Neural crest cell (in vitro differentiated cells): ENCODE measurements at regions not wholly inside any gene's neighbourhood (a gene's known extent, or its start where the extent isn't known, plus 50 kb on each side); places are given as distances from the start of the nearest gene placed in this dataset.
"Not testable (repeated sequence)": the region's sequence is repeated elsewhere in the genome, so short reads cannot be mapped to it uniquely, and the experiment has no call there.

Experiments
- DNase-seq: peaks from one replicate; pipeline ENCODE4 v3.0.0; 2021; ENCODE audit warnings: low read depth, mixed read lengths, low spot score
- H3K27ac Mint-ChIP-seq: one replicate; pipeline ENCODE4 v1.8.0; 2021; ENCODE audit warnings: mild to moderate bottlenecking, mixed read lengths; ENCODE audit not compliant: unreplicated experiment
- H3K27me3 Mint-ChIP-seq: 2 replicates; pipeline ENCODE4 v1.8.0; 2021; ENCODE audit warnings: low read depth, mild to moderate bottlenecking, mixed read lengths
- H3K36me3 Mint-ChIP-seq: 2 replicates; pipeline ENCODE4 v1.8.0; 2021; ENCODE audit warnings: low read depth, mild to moderate bottlenecking, mixed read lengths
- H3K4me1 Mint-ChIP-seq: 2 replicates; pipeline ENCODE4 v1.8.0; 2021; ENCODE audit warnings: mixed read lengths
- H3K4me3 Mint-ChIP-seq: one replicate; pipeline ENCODE4 v1.8.0; 2021; ENCODE audit warnings: mild to moderate bottlenecking, mixed read lengths
- H3K9me3 Mint-ChIP-seq: 2 replicates; pipeline ENCODE4 v1.8.0; 2021; ENCODE audit warnings: mixed read lengths
- CTCF ChIP-seq: fragments of 200-600 bp; sonication (generic); conservative IDR thresholded peaks from 2 replicates; pipeline ENCODE4 v1.5.0; 2021; ENCODE audit warnings: antibody characterized with exemption, mild to moderate bottlenecking

GRCh38 chr7:54439391-54439790, 102.8 kb upstream of the VSTM2A start:
- Mint-ChIP-seq H3K4me1 (no peaks in the 10 kb centered on the region), H3K27me3 (no peaks in the 10 kb centered on the region), H3K9me3 (peaks cover 4% of the 10 kb centered on the region), H3K36me3 (no peaks in the 10 kb centered on the region), H3K4me3 (no peak overlapping the region), H3K27ac (no peak overlapping the region)
- no peak for DNase-seq
- TF ChIP-seq CTCF: no peak

- H3K4me3 Mint-ChIP-seq, H3K27ac Mint-ChIP-seq, H3K4me1 Mint-ChIP-seq, H3K27me3 Mint-ChIP-seq, H3K9me3 Mint-ChIP-seq, DNase-seq, H3K36me3 Mint-ChIP-seq: not testable (repeated sequence)
Measured at GRCh38 chr7:54444046-54444686, 98.0 kb upstream of the VSTM2A start.

- not testable (repeated sequence) for DNase-seq, H3K27me3 Mint-ChIP-seq, H3K4me1 Mint-ChIP-seq, H3K4me3 Mint-ChIP-seq, H3K27ac Mint-ChIP-seq, H3K36me3 Mint-ChIP-seq
- H3K9me3 Mint-ChIP-seq: peaks cover 11% of the 10 kb centered on the region
Measured at GRCh38 chr7:54453168-54453567, 89.0 kb upstream of the VSTM2A start.

GRCh38 chr7:54454700-54455099, 87.5 kb upstream of the VSTM2A start:
- H3K36me3 Mint-ChIP-seq, H3K27ac Mint-ChIP-seq, DNase-seq, H3K27me3 Mint-ChIP-seq, H3K4me1 Mint-ChIP-seq, H3K4me3 Mint-ChIP-seq: not testable (repeated sequence)
- peaks cover 12% of the 10 kb centered on the region for H3K9me3 Mint-ChIP-seq

- no peak overlapping the region for H3K4me3 Mint-ChIP-seq
- no peaks in the 10 kb centered on the region for H3K4me1 Mint-ChIP-seq
- no peaks in the 10 kb centered on the region for H3K27me3 Mint-ChIP-seq
- H3K27ac Mint-ChIP-seq: no peak overlapping the region
- no peaks in the 10 kb centered on the region for H3K36me3 Mint-ChIP-seq
- no peak for TF ChIP-seq CTCF
- no peaks in the 10 kb centered on the region for H3K9me3 Mint-ChIP-seq
- DNase-seq: no peak
Measured at GRCh38 chr7:54465095-54465494, 77.1 kb upstream of the VSTM2A start.

GRCh38 chr7:54469740-54470139, 72.4 kb upstream of the VSTM2A start:
- Mint-ChIP-seq H3K27ac (no peak overlapping the region), H3K27me3 (no peaks in the 10 kb centered on the region), H3K9me3 (no peaks in the 10 kb centered on the region), H3K4me1 (no peaks in the 10 kb centered on the region), H3K36me3 (no peaks in the 10 kb centered on the region), H3K4me3 (no peak overlapping the region)
- no peak for DNase-seq
- TF ChIP-seq CTCF: no peak

- no peaks in the 10 kb centered on the region for H3K4me1 Mint-ChIP-seq
- peaks cover 5% of the 10 kb centered on the region for H3K9me3 Mint-ChIP-seq
- H3K36me3 Mint-ChIP-seq: no peaks in the 10 kb centered on the region
- no peak overlapping the region for H3K27ac Mint-ChIP-seq
- H3K4me3 Mint-ChIP-seq: no peak overlapping the region
- DNase-seq: no peak
- H3K27me3 Mint-ChIP-seq: peaks cover 11% of the 10 kb centered on the region
- TF ChIP-seq CTCF: no peak
Measured at GRCh38 chr7:54476609-54477008, 65.6 kb upstream of the VSTM2A start.
